NCI-H2227 (cell line): ENCODE measurements at regions not wholly inside any gene's neighbourhood (a gene's known extent, or its start where the extent isn't known, plus 50 kb on each side); places are given as distances from the start of the nearest gene placed in this dataset.

Source experiments
- DNase-seq: peaks from one replicate; lab custom pipeline; 2025; ENCODE audit not compliant: unreplicated experiment; lab: John Stamatoyannopoulos, UW

GRCh38 chr13:80237646-80238045 is 103.3 kb downstream of the SPRY2 start:
- no peak for DNase-seq

GRCh38 chr13:80235967-80236302 is 105.0 kb downstream of the SPRY2 start:
- DNase-seq = no peak

GRCh38 chr13:80235166-80235966 is 105.6 kb downstream of the SPRY2 start:
- no peak for DNase-seq

DNA sequence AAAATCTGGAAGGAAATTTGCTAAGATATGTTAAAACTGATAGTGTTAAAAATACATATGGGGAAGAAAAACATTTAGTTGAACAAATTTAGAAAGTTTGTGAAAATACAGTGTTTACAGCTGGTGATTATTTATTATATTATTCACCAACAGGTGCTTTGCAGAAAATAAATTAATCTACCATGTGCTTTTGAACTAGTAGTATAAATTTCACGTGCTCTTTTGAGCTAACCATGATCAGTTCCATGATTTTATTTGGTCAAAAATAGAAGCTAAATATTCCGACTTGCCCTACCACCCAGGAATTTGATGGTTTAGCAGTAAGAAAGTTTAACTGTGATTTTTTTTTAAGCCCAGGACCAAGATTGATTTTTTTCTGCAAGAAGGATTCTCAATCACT is 113.3 kb downstream of the SPRY2 start:
- no peak for DNase-seq

DNA sequence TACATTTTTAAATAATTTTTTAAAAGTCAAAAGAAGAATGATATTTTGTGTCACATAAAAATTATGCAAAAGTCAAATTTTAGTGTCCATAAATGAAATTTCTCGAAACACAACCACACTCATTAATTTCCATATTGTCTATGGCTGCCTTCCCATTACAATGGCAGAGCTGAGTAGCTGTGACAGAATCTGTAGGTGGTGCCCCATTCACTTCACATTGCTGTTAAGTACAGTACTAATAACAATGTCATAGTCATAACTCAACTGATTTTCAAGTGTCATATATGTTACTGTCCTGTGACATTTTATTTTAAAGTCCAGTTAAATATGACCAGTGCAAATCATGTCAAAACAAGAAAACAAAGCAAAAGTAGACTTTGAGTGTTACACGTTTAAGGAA is 114.3 kb downstream of the SPRY2 start:
- DNase-seq = no peak

DNA sequence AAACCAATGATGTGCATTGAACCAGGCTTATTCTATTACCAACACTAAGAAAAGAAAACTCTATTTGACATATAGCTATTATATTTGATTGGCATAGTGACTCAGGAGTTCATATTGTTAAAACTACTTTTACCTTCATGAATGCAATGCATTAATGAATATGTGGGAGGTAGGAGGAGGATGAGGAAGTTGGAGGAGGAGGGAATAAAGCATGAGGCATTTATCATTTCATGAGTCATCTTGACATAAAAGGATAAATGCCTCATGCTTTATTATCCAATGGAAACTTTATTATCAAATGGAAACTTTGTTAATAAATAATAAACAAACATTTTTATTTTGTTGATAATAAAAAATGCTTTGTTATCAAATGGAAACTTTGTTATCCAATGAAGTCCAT is 116.5 kb downstream of the SPRY2 start:
- no peak for DNase-seq

GRCh38 chr13:80217614-80218456 is 123.1 kb downstream of the SPRY2 start:
- DNase-seq = no peak

DNA sequence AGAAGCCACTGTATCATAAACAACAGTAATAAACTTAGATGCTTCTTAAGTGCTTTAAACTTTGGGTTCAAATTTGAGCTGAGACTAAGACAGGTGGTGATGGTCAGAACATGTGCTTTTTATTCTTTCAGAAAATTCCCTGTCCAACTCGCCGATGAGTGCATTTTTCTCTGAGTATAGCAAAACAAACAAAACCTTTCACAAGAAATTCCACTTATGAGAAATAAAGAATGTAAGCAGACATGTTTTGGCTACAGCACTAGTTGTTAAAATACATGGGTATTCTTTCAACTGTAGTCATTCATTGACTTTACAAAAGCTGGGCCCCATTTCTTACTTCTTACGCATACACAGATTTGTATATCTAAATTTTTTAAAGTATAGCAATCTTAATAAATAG is 125.6 kb downstream of the SPRY2 start:
- no peak for DNase-seq

DNA sequence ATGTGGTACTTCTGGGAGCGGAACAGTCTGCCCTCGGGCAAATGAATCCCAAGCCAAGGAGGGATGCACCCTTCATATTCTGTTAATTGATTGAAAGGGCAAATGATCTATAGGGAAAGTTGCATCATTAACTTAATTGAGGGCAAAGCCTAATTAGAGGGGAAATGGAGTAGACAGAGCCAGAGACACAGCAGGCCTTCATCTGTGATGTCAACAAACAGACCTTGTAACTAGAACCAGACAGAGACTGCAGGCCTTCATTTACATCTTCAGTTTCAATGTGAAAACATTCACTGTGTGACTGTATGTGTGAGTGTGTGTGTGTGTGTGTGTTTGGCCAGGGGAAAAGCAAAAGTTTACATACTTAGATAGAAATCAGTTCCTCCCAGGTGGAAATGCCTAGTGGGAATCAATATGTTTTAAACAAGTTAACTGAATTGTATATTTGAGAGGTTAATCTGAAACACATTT is 126.4 kb downstream of the SPRY2 start:
- no peak for DNase-seq

GRCh38 chr13:80214050-80214449 is 126.9 kb downstream of the SPRY2 start:
- no peak for DNase-seq

GRCh38 chr13:80213201-80213600 is 127.7 kb downstream of the SPRY2 start:
- DNase-seq = no peak

DNA sequence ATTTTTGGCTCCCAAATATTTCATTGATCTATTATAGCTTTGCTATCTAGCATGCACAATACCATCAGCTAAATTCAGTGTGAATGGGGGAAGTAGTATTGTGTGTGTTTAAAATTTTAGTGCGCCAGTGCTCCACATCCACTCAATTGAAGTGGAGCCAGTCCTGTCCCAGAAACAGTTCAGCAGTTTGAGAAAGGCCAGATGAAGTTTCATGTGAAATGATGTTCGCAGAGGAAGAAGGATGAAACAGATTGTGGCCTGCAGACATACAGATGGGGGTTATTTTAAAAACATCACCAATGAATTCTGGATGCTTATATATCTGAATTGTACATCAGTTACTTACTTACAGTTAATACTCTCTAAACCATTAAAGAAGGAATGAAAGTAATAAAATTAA is 129.4 kb downstream of the SPRY2 start:
- DNase-seq = no peak

DNA sequence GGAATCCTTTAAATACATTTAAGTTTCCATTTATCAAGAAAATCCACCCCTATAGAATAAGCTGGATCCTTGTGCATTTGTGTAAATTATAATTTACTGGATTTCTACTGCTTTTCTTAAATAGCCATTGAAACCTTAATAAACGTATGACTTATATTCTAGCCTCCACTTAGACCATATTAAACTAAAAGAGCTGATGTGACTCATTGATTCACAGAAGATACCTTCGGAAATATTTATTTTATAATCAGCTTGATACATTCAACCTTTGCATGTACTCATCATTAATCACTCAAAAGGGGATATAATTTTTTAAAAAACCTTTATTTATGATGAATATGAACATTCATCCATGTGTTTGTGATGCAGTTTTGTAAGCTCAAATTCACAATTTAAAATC is 136.3 kb downstream of the SPRY2 start:
- no peak for DNase-seq

GRCh38 chr13:80203496-80203895 is 137.4 kb downstream of the SPRY2 start:
- DNase-seq = no peak

GRCh38 chr13:80201694-80202468 is 139.0 kb downstream of the SPRY2 start:
- no peak for DNase-seq

- no peak for DNase-seq
Measured at GRCh38 chr13:80199585-80200292, 141.2 kb downstream of the SPRY2 start.

GRCh38 chr13:80199067-80199466 is 141.9 kb downstream of the SPRY2 start:
- DNase-seq = no peak

GRCh38 chr13:80196756-80197155 is 144.2 kb downstream of the SPRY2 start:
- no peak for DNase-seq

- no peak for DNase-seq
Measured at GRCh38 chr13:80195649-80196048, 145.3 kb downstream of the SPRY2 start.

DNA sequence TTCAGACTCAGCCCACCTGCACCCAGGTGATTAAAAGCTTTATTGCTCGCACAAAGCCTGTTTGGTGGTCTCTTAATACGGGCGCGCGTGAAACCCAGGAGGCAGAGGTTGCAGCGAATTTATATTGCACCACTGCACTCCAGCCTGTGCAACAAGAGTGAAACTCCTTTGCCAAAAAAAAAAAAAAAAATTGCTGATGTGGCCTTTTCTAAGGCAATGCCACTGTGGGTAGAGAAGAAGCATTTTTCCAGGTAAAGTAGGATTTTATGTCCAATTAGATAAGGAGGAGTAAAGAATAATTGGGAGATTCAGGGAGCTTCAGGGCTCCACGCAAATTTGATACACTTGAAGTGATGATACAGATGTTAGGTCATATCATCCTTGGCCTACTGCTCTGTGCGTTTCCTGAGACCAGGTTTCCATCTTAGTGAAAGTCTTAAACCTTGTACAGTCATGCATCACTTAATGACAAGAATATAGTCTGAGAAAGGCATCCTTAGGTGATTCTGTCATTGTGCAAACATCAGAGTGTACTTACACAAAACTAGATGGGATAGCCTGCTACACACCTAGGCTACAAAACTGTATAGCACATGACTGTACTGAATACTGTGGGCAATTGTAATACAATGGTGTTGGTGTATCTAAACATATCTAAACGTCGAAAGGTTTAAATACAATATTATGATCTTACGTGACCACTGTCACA is 150.9 kb downstream of the SPRY2 start:
- DNase-seq = no peak
